ENCODE measurements at regions not wholly inside any gene's neighbourhood (a gene's known extent, or its start where the extent isn't known, plus 50 kb on each side); places are given as distances from the start of the nearest gene placed in this dataset.
"Not testable (repeated sequence)": the region's sequence is repeated elsewhere in the genome, so short reads cannot be mapped to it uniquely, and the experiment has no call there.

GRCh38 chr11:86167499-86168164, 76.9 kb upstream of the EED start:
- no peak for DNase-seq (ENCODE audit: low read depth in 4 of 4, low spot score in 3 of 4)

- not testable (repeated sequence) for DNase-seq (ENCODE audit: low read depth in 4 of 4, low spot score in 3 of 4)
Observed at GRCh38 chr11:86166287-86166686, 78.3 kb upstream of the EED start.

- DNase-seq (ENCODE audit: low read depth in 4 of 4, low spot score in 3 of 4) = no peak
Observed at GRCh38 chr11:86164106-86164505, 80.4 kb upstream of the EED start.

GRCh38 chr11:86163221-86163876, 81.2 kb upstream of the EED start:
- not testable (repeated sequence) for DNase-seq (ENCODE audit: low read depth in 4 of 4, low spot score in 3 of 4)

- no peak for DNase-seq (ENCODE audit: low read depth in 4 of 4, low spot score in 3 of 4)
Observed at GRCh38 chr11:86162239-86162638, 82.3 kb upstream of the EED start.

GRCh38 chr11:86161837-86162236, 82.7 kb upstream of the EED start:
- no peak for DNase-seq (ENCODE audit: low read depth in 4 of 4, low spot score in 3 of 4)

GRCh38 chr11:86161336-86161735, 83.2 kb upstream of the EED start:
- DNase-seq (ENCODE audit: low read depth in 4 of 4, low spot score in 3 of 4) = no peak

GRCh38 chr11:86160541-86161149, 83.9 kb upstream of the EED start:
- no peak for DNase-seq (ENCODE audit: low read depth in 4 of 4, low spot score in 3 of 4)

GRCh38 chr11:86159581-86159891, 85.0 kb upstream of the EED start:
- DNase-seq (ENCODE audit: low read depth in 4 of 4, low spot score in 3 of 4) = no peak

- DNase-seq (ENCODE audit: low read depth in 4 of 4, low spot score in 3 of 4) = no peak
Observed at GRCh38 chr11:86158704-86159580, 85.6 kb upstream of the EED start.

GRCh38 chr11:86157797-86158378, 86.7 kb upstream of the EED start:
- DNase-seq (ENCODE audit: low read depth in 4 of 4, low spot score in 3 of 4) = no peak

GRCh38 chr11:86156397-86156955, 87.6 kb upstream of the PICALM start:
- DNase-seq (ENCODE audit: low read depth in 4 of 4, low spot score in 3 of 4) = no peak

GRCh38 chr11:86155200-86155844, 86.4 kb upstream of the PICALM start:
- no peak for DNase-seq (ENCODE audit: low read depth in 4 of 4, low spot score in 3 of 4)

- no peak for DNase-seq (ENCODE audit: low read depth in 4 of 4, low spot score in 3 of 4)
Observed at GRCh38 chr11:86153439-86153838, 84.6 kb upstream of the PICALM start.

- DNase-seq (ENCODE audit: low read depth in 4 of 4, low spot score in 3 of 4) = no peak
Observed at GRCh38 chr11:86152901-86153300, 84.0 kb upstream of the PICALM start.

- no peak for DNase-seq (ENCODE audit: low read depth in 4 of 4, low spot score in 3 of 4)
Observed at GRCh38 chr11:86152006-86152862, 83.3 kb upstream of the PICALM start.

GRCh38 chr11:86151174-86152005, 82.5 kb upstream of the PICALM start:
- no peak for DNase-seq (ENCODE audit: low read depth in 4 of 4, low spot score in 3 of 4)

GRCh38 chr11:86150847-86151173, 81.9 kb upstream of the PICALM start:
- no peak for DNase-seq (ENCODE audit: low read depth in 4 of 4, low spot score in 3 of 4)
